ENCODE measurements at regions not wholly inside any gene's neighbourhood (a gene's known extent, or its start where the extent isn't known, plus 50 kb on each side); places are given as distances from the start of the nearest gene placed in this dataset.

DNA sequence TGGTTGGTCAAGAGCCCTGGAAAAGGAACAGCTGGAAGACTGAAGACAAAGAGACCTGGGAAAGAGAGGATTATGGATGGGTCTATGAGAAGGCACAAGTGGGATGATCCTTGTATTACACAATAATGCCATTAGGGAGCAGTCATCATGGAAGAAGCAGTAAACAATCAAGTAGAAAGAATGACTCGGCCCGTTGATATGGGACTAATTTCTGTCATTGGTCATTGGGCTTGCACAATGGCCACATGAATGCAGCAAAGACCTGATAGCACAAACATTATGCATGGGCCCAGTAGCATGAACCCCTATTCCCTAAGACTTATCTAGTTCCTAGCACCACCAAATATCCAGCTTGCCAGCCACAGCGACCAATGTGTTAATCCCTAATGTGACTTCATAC, 390.3 kb upstream of the ZNF507 start:
- TF ChIP-seq POLR2A (IDR thresholded peaks at IDR 0.05) (no peak), CTCF (IDR thresholded peaks at IDR 0.05) (no peak), POLR2AphosphoS5 (IDR thresholded peaks at IDR 0.05) (no peak), EP300 (IDR thresholded peaks at IDR 0.05) (no peak)

Data from upper lobe of left lung (tissue), 4 donors.